IMR-90 (cell line): ENCODE measurements at regions not wholly inside any gene's neighbourhood (a gene's known extent, or its start where the extent isn't known, plus 50 kb on each side); places are given as distances from the start of the nearest gene placed in this dataset.
"Not testable (repeated sequence)": the region's sequence is repeated elsewhere in the genome, so short reads cannot be mapped to it uniquely, and the experiment has no call there.

ENCODE experiments used
- BHLHE40 ChIP-seq: fragments of 150-350 bp; IDR thresholded peaks from 2 replicates; pipeline ENCODE4 v1.6.1; 2016; ENCODE audit warnings: mild to moderate bottlenecking, low read depth, low read length
- CEBPB ChIP-seq: IDR thresholded peaks from 2 replicates; pipeline ENCODE4 v1.6.1; 2012; ENCODE audit warnings: low read depth, low read length, improper control_type of control experiment
- FOS ChIP-seq: fragments of 150-350 bp; IDR thresholded peaks from 2 replicates; pipeline ENCODE4 v1.6.1; 2016; ENCODE audit warnings: low read depth, low read length
- MAFK ChIP-seq: IDR thresholded peaks from 2 replicates; pipeline ENCODE4 v1.6.1; 2012; ENCODE audit warnings: low read depth, low read length, improper control_type of control experiment
- MAZ ChIP-seq: IDR thresholded peaks from 2 replicates; pipeline ENCODE4 v1.6.1; 2012; ENCODE audit warnings: low read depth, mild to moderate bottlenecking, low read length, improper control_type of control experiment, moderate library complexity, borderline replicate concordance
- MXI1 ChIP-seq: IDR thresholded peaks from 2 replicates; pipeline ENCODE4 v1.6.1; 2012; ENCODE audit warnings: low read depth, mild to moderate bottlenecking, low read length, moderate library complexity, borderline replicate concordance
- POLR2A ChIP-seq: IDR thresholded peaks from 2 replicates; pipeline ENCODE4 v1.6.1; 2012; ENCODE audit warnings: mild to moderate bottlenecking, low read depth, low read length
- RAD21 ChIP-seq: IDR thresholded peaks from 2 replicates; pipeline ENCODE4 v1.6.1; 2012; ENCODE audit warnings: low read length, improper control_type of control experiment
- RCOR1 ChIP-seq: IDR thresholded peaks from 2 replicates; pipeline ENCODE4 v1.6.1; 2012; ENCODE audit warnings: mild to moderate bottlenecking, low read length, improper control_type of control experiment; ENCODE audit not compliant: insufficient replicate concordance
- RFX5 ChIP-seq: IDR thresholded peaks from 2 replicates; pipeline ENCODE4 v1.8.0; 2012; ENCODE audit warnings: low read depth, mild to moderate bottlenecking, low read length, moderate library complexity
- SMC3 ChIP-seq: fragments of 150-350 bp; IDR thresholded peaks from 2 replicates; pipeline ENCODE4 v1.6.1; 2016; ENCODE audit warnings: low read depth, mild to moderate bottlenecking, antibody characterized with exemption, low read length, moderate library complexity
- TF ChIP-seq, protein P1 (sequence below): fragments of 150-350 bp; IDR thresholded peaks from 2 replicates; pipeline ENCODE4 v1.6.1; 2016; ENCODE audit warnings: low read depth, mild to moderate bottlenecking, low read length, moderate library complexity, borderline replicate concordance
- TF ChIP-seq, protein P2 (sequence below): conservative IDR thresholded peaks from 2 replicates; pipeline ENCODE4 v1.5.1; 2012; ENCODE audit warnings: mild to moderate bottlenecking, low read depth, low read length, improper control_type of control experiment
- TF ChIP-seq, protein P3 (sequence below): fragments of 150-350 bp; IDR thresholded peaks from 2 replicates; pipeline ENCODE4 v1.6.1; 2017; ENCODE audit warnings: mild to moderate bottlenecking, antibody characterized with exemption, low read length, low read depth

DNA sequence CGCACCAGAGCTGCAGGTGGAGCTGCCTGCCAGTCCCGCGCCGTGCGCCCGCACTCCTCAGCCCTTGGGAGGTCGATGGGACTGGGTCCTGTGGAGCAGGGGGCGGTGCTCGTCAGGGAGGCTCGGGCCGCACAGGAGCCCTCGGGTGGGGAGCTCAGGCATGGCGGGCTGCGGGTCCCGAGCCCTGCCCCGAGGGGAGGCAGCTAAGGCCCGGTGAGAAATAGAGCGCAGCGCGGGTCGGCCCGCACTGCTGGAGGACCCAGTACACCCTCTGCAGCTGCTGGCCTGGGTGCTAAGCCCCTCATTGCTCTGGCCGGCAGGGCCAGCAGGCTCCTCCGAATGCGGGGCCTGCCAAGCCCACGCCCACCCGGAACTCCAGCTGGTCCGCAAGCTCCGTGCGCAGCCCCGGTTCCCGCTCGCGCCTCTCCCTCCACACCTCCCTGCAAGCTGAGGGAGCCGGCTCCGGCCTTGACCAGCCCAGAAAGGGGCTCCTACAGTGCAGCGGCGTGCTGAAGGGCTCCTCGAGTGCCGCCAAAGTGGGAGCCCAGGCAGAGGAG lies 403.7 kb upstream of the KLHL1 start:
- TF ChIP-seq, protein P1, sequence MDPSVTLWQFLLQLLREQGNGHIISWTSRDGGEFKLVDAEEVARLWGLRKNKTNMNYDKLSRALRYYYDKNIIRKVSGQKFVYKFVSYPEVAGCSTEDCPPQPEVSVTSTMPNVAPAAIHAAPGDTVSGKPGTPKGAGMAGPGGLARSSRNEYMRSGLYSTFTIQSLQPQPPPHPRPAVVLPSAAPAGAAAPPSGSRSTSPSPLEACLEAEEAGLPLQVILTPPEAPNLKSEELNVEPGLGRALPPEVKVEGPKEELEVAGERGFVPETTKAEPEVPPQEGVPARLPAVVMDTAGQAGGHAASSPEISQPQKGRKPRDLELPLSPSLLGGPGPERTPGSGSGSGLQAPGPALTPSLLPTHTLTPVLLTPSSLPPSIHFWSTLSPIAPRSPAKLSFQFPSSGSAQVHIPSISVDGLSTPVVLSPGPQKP, result not testable (repeated sequence)
- not testable (repeated sequence) for TF ChIP-seq SMC3, RFX5, MAFK, MXI1, RAD21, POLR2A, FOS, MAZ, CEBPB, BHLHE40, RCOR1
- TF ChIP-seq, protein P2, sequence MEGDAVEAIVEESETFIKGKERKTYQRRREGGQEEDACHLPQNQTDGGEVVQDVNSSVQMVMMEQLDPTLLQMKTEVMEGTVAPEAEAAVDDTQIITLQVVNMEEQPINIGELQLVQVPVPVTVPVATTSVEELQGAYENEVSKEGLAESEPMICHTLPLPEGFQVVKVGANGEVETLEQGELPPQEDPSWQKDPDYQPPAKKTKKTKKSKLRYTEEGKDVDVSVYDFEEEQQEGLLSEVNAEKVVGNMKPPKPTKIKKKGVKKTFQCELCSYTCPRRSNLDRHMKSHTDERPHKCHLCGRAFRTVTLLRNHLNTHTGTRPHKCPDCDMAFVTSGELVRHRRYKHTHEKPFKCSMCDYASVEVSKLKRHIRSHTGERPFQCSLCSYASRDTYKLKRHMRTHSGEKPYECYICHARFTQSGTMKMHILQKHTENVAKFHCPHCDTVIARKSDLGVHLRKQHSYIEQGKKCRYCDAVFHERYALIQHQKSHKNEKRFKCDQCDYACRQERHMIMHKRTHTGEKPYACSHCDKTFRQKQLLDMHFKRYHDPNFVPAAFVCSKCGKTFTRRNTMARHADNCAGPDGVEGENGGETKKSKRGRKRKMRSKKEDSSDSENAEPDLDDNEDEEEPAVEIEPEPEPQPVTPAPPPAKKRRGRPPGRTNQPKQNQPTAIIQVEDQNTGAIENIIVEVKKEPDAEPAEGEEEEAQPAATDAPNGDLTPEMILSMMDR, result not testable (repeated sequence)
- TF ChIP-seq, protein P3, sequence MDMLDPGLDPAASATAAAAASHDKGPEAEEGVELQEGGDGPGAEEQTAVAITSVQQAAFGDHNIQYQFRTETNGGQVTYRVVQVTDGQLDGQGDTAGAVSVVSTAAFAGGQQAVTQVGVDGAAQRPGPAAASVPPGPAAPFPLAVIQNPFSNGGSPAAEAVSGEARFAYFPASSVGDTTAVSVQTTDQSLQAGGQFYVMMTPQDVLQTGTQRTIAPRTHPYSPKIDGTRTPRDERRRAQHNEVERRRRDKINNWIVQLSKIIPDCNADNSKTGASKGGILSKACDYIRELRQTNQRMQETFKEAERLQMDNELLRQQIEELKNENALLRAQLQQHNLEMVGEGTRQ, result not testable (repeated sequence)
